H1 (cell line): ENCODE measurements at regions not wholly inside any gene's neighbourhood (a gene's known extent, or its start where the extent isn't known, plus 50 kb on each side); places are given as distances from the start of the nearest gene placed in this dataset.

Source experiments
- CTCF ChIA-PET: fragments of 300-600 bp; sonication (Branson Sonifier 250); formaldehyde crosslinking; loops from one replicate; lab custom pipeline; 2021; ENCODE audit not compliant: partially characterized antibody; lab: Charles Lee
- POLR2A ChIA-PET: fragments of 300-600 bp; sonication (Branson Sonifier 250); formaldehyde crosslinking; loops from one replicate; lab custom pipeline; 2021; ENCODE audit warnings: inconsistent platforms; ENCODE audit not compliant: partially characterized antibody; lab: Charles Lee
- DNase-seq, 2 experiments: peaks; one replicate each; pipeline versions ENCODE4 v3.0.0 to v3.0.0-alpha.2; 2010 to 2022; ENCODE audit warnings: low spot score in 2 of 2, low read depth in 1 of 2, mixed read lengths in 1 of 2
- FAIRE-seq: peaks from 2 replicates; lab custom pipeline; 2011; peaks lifted over from hg19 to GRCh38; lab: Jason Lieb, UNC
- H2AFZ ChIP-seq: 2 replicates; pipeline ENCODE4 v1.8.1; 2012; ENCODE audit warnings: low read length, inconsistent platforms
- H2AK5ac ChIP-seq: 2 replicates; pipeline ENCODE4 v1.6.1; 2013; ENCODE audit warnings: low read depth, low read length
- H2BK120ac ChIP-seq: replicated peaks from 2 replicates; pipeline ENCODE3; 2013; ENCODE audit warnings: low read depth, low read length, inconsistent platforms
- H2BK12ac ChIP-seq: 2 replicates; pipeline ENCODE4 v1.6.1; 2013; ENCODE audit warnings: low read depth, low read length
- H2BK15ac ChIP-seq: 2 replicates; pipeline ENCODE4 v1.6.1; 2013; ENCODE audit warnings: low read length
- H2BK20ac ChIP-seq: 2 replicates; pipeline ENCODE4 v1.6.1; 2013; ENCODE audit warnings: low read length
- H2BK5ac ChIP-seq: 2 replicates; pipeline ENCODE4 v1.6.1; 2013; ENCODE audit warnings: low read depth, low read length
- H3K14ac ChIP-seq: 2 replicates; pipeline ENCODE4 v1.6.1; 2013; ENCODE audit warnings: inconsistent platforms; ENCODE audit not compliant: insufficient read length
- H3K18ac ChIP-seq: 2 replicates; pipeline ENCODE4 v1.6.1; 2013; ENCODE audit warnings: low read length; ENCODE audit errors: extremely low read depth
- H3K23ac ChIP-seq: 2 replicates; pipeline ENCODE4 v1.6.1; 2013; ENCODE audit warnings: inconsistent platforms; ENCODE audit not compliant: insufficient read length
- H3K23me2 ChIP-seq: 2 replicates; pipeline ENCODE4 v1.6.1; 2013; ENCODE audit warnings: low read depth, low read length
- H3K27ac ChIP-seq: 2 replicates; pipeline ENCODE4 v1.6.1; 2011; ENCODE audit warnings: low read depth, low read length, inconsistent platforms
- H3K27me3 ChIP-seq, 4 experiments: replicated peaks in 1 of 4; 1 replicate in 1 of 4; 2 replicates in 3 of 4; pipeline versions ENCODE4 v1.6.1 to v1.8.1; 2011 to 2013; ENCODE audit warnings: low read length in 3 of 4, mild to moderate bottlenecking in 3 of 4, inconsistent platforms in 2 of 4, mixed read lengths in 2 of 4, moderate library complexity in 1 of 4; ENCODE audit not compliant: control insufficient read depth in 3 of 4, insufficient read depth in 3 of 4; ENCODE audit errors: extremely low read depth in 1 of 4
- H3K36me3 ChIP-seq, 4 experiments: 2 replicates each; pipeline versions ENCODE4 v1.6.1 to v1.8.1; 2011 to 2013; ENCODE audit warnings: mild to moderate bottlenecking in 4 of 4, low read length in 3 of 4, moderate library complexity in 2 of 4, control low read depth in 1 of 4, inconsistent platforms in 1 of 4; ENCODE audit not compliant: insufficient read depth in 4 of 4, control insufficient read depth in 2 of 4
- H3K4ac ChIP-seq: replicated peaks from 2 replicates; pipeline ENCODE3; 2013; ENCODE audit warnings: low read length, low read depth, mixed read lengths, inconsistent platforms; ENCODE audit not compliant: insufficient read length
- H3K4me1 ChIP-seq, 4 experiments: replicated peaks in 1 of 4; 1 replicate in 1 of 4; 2 replicates in 3 of 4; pipeline versions ENCODE4 v1.6.1 to v1.8.1; 2011 to 2013; ENCODE audit warnings: low read length in 3 of 4, inconsistent platforms in 2 of 4, mixed read lengths in 1 of 4; ENCODE audit not compliant: insufficient read depth in 4 of 4, control insufficient read depth in 3 of 4
- H3K4me2 ChIP-seq, 2 experiments: 2 replicates each; pipeline versions ENCODE4 v1.6.1 to v1.8.1; 2011 to 2013; ENCODE audit warnings: low read depth in 2 of 2, low read length in 2 of 2, control low read depth in 1 of 2, inconsistent platforms in 1 of 2, mild to moderate bottlenecking in 1 of 2; ENCODE audit not compliant: insufficient read depth in 1 of 2
- H3K4me3 ChIP-seq, 4 experiments: fragments of 200-600, 300-600 bp in 1 of 4; sonication (generic), shearing (Covaris generic), sonication (Bioruptor Twin) in 1 of 4; 2 replicates each; pipeline versions ENCODE4 v1.5.1 to v1.8.1; 2011 to 2016; ENCODE audit warnings: low read length in 4 of 4, low read depth in 3 of 4, control low read depth in 2 of 4, inconsistent platforms in 2 of 4, mild to moderate bottlenecking in 2 of 4, mixed read lengths in 1 of 4, moderate library complexity in 1 of 4; ENCODE audit not compliant: insufficient read depth in 2 of 4; ENCODE audit errors: extremely low read depth in 1 of 4
- H3K56ac ChIP-seq: replicated peaks from 2 replicates; pipeline ENCODE3; 2013; ENCODE audit warnings: low read depth, mild to moderate bottlenecking, mixed read lengths, low read length, inconsistent platforms; ENCODE audit not compliant: insufficient read length
- H3K79me1 ChIP-seq: 2 replicates; pipeline ENCODE4 v1.6.1; 2013; ENCODE audit warnings: low read depth, low read length, control low read depth
- H3K79me2 ChIP-seq, 2 experiments: 2 replicates each; pipeline versions ENCODE4 v1.6.1 to v1.8.1; 2012 to 2013; ENCODE audit warnings: low read length in 2 of 2, mild to moderate bottlenecking in 2 of 2, inconsistent platforms in 1 of 2; ENCODE audit not compliant: insufficient read depth in 2 of 2, control insufficient read depth in 1 of 2
- H3K9ac ChIP-seq, 4 experiments: replicated peaks in 1 of 4; 1 replicate in 1 of 4; 2 replicates in 3 of 4; pipeline versions ENCODE4 v1.6.1 to v1.8.1; 2011 to 2013; ENCODE audit warnings: low read depth in 3 of 4, low read length in 3 of 4, control low read depth in 2 of 4, mild to moderate bottlenecking in 2 of 4, moderate library complexity in 2 of 4, inconsistent platforms in 1 of 4; ENCODE audit errors: extremely low read depth in 1 of 4
- H3K9me3 ChIP-seq, 2 experiments: 2 replicates each; pipeline versions ENCODE4 v1.6.1 to v1.8.1; 2012 to 2013; ENCODE audit warnings: mild to moderate bottlenecking in 2 of 2, moderate library complexity in 2 of 2, control low read depth in 1 of 2, inconsistent platforms in 1 of 2, low read depth in 1 of 2, low read length in 1 of 2, mixed read lengths in 1 of 2; ENCODE audit not compliant: insufficient read depth in 2 of 2
- H4K20me1 ChIP-seq, 2 experiments: replicated peaks in 1 of 2; 2 replicates each; pipeline versions ENCODE3 to v1.8.1; 2011 to 2013; ENCODE audit warnings: inconsistent platforms in 2 of 2, low read length in 2 of 2, mild to moderate bottlenecking in 1 of 2; ENCODE audit not compliant: insufficient read depth in 2 of 2, control insufficient read depth in 1 of 2
- H4K5ac ChIP-seq: 2 replicates; pipeline ENCODE4 v1.6.1; 2013; ENCODE audit warnings: low read length, low read depth, mixed read lengths, inconsistent platforms; ENCODE audit not compliant: insufficient read length
- H4K8ac ChIP-seq: 2 replicates; pipeline ENCODE4 v1.8.0; 2013; ENCODE audit warnings: mild to moderate bottlenecking, moderate library complexity, low read length, inconsistent platforms; ENCODE audit not compliant: insufficient read depth; ENCODE audit errors: extremely low read depth
- H4K91ac ChIP-seq: replicated peaks from 2 replicates; pipeline ENCODE3; 2013; ENCODE audit warnings: low read length, mixed read lengths, inconsistent platforms; ENCODE audit not compliant: insufficient read length
- GABPA ChIP-seq: IDR thresholded peaks from 2 replicates; pipeline ENCODE4 v1.6.1; 2011; ENCODE audit warnings: mild to moderate bottlenecking, low read length, moderate library complexity, borderline replicate concordance; ENCODE audit not compliant: insufficient read depth
- JUN ChIP-seq: IDR thresholded peaks from 2 replicates; pipeline ENCODE4 v1.6.1; 2011; ENCODE audit warnings: low read depth, mild to moderate bottlenecking, improper control_type of control experiment, low read length
- MAFK ChIP-seq: IDR thresholded peaks from 2 replicates; pipeline ENCODE4 v1.6.1; 2012; ENCODE audit warnings: low read depth, mild to moderate bottlenecking, improper control_type of control experiment, low read length
- NANOG ChIP-seq: IDR thresholded peaks from 2 replicates; pipeline ENCODE4 v1.6.1; 2011; ENCODE audit warnings: low read length, low read depth, mild to moderate bottlenecking, inconsistent platforms; ENCODE audit not compliant: insufficient read depth, poor library complexity, severe bottlenecking
- POLR2A ChIP-seq, 2 experiments: IDR thresholded peaks; 1 replicate in 1 of 2; 2 replicates in 1 of 2; pipeline ENCODE4 v1.6.1; 2011; ENCODE audit warnings: low read depth in 2 of 2, low read length in 2 of 2, mild to moderate bottlenecking in 2 of 2; ENCODE audit errors: control extremely low read depth in 1 of 2
- RNF2 ChIP-seq: fragments of 200-900, 300-1000 bp; sonication (generic); IDR thresholded peaks from 2 replicates; pipeline ENCODE4 v1.7.1; 2016; ENCODE audit warnings: borderline replicate concordance, low read depth, mild to moderate bottlenecking, antibody characterized with exemption, low read length; ENCODE audit not compliant: poor library complexity, severe bottlenecking; ENCODE audit errors: missing control alignments
- RXRA ChIP-seq: IDR thresholded peaks from 2 replicates; pipeline ENCODE4 v1.6.1; 2011; ENCODE audit warnings: low read depth, mild to moderate bottlenecking, low read length, moderate library complexity; ENCODE audit not compliant: insufficient read depth
- SP4 ChIP-seq: IDR thresholded peaks from 2 replicates; pipeline ENCODE4 v1.6.1; 2012; ENCODE audit warnings: low read length, inconsistent platforms
- SRF ChIP-seq: IDR thresholded peaks from 2 replicates; pipeline ENCODE4 v1.6.1; 2011; ENCODE audit warnings: mild to moderate bottlenecking, low read depth, low read length, moderate library complexity
- TAF1 ChIP-seq: IDR thresholded peaks from 2 replicates; pipeline ENCODE4 v1.6.1; 2011; ENCODE audit warnings: mild to moderate bottlenecking, low read depth, low read length
- TAF7 ChIP-seq: optimal IDR thresholded peaks from 2 replicates; pipeline ENCODE3; 2011; ENCODE audit warnings: low read depth, mild to moderate bottlenecking, inconsistent platforms, low read length, moderate library complexity, borderline replicate concordance
- TCF12 ChIP-seq: IDR thresholded peaks from 2 replicates; pipeline ENCODE4 v1.6.1; 2011; ENCODE audit warnings: low read depth, mild to moderate bottlenecking, low read length
- YY1 ChIP-seq: IDR thresholded peaks from 2 replicates; pipeline ENCODE4 v1.6.1; 2011; ENCODE audit warnings: low read depth, mild to moderate bottlenecking, low read length

DNA sequence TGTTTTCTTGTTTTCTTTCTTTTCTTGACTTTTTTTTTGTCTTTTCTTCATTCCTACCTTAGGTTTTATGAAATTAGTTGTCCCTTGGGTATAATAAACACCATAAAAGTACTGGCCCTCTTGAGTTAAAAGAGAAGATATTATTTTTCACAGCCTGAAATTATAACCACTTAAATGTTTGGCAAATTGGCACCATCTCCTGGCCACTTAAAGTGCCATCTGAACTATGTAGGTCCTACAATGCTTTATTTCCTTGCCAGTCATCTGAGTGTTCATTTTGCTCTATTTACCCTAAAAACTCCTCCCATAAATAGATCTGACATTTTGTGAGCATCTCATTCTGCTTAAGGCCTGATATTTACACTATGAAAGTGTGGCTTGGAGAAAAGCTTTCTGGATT, 98.9 kb upstream of the PRKCQ start:
- Histone ChIP-seq H2AFZ (no peak overlapping the region), H3K4me1 (no peaks in the 10 kb centered on the region; a peak in 1 of 7 replicates), H3K9me3 (no peaks in the 10 kb centered on the region), H3K14ac (no peak overlapping the region), H2BK20ac (no peak overlapping the region), H3K36me3 (no peaks in the 10 kb centered on the region), H3K23me2 (no peaks in the 10 kb centered on the region), H3K79me2 (no peaks in the 10 kb centered on the region), H2BK5ac (no peak overlapping the region), H4K8ac (no peak overlapping the region), H3K9ac (no peak overlapping the region), H3K4me3 (no peak overlapping the region), H2BK15ac (no peak overlapping the region), H3K23ac (no peak overlapping the region), H3K4me2 (no peak overlapping the region), H4K5ac (no peak overlapping the region), H4K91ac (no peak overlapping the region), H3K18ac (no peak overlapping the region), H3K27me3 (no peaks in the 10 kb centered on the region), H3K4ac (no peak overlapping the region), H3K27ac (no peak overlapping the region), H2BK12ac (no peak overlapping the region), H3K56ac (no peak overlapping the region), H4K20me1 (no peaks in the 10 kb centered on the region), H2AK5ac (no peak overlapping the region), H2BK120ac (no peak overlapping the region), H3K79me1 (no peaks in the 10 kb centered on the region)
- TF ChIP-seq POLR2A (IDR thresholded peaks at IDR 0.05; ENCODE audit: control extremely low read depth in 1 of 2, low read depth in 2 of 2, low read length in 2 of 2) (no peak), MAFK (no peak), JUN (no peak), SP4 (no peak), RNF2 (no peak), NANOG (no peak), TCF12 (no peak), YY1 (no peak), GABPA (no peak), RXRA (no peak), TAF7 (no peak), TAF1 (no peak), SRF (no peak)
- POLR2A ChIA-PET, result interaction anchor here (0.8 kb wide), 1 partner anchor 15 kb away, joined by 3 read pairs; no protein-coding TSS in a partner anchor
- CTCF ChIA-PET, result interaction anchor here (0.6 to 3.6 kb wide), 24 partner anchors 9 to 1586 kb away, joined by 3 to 20 read pairs (median 3); no protein-coding TSS in a partner anchor
- FAIRE-seq (no peak), DNase-seq (no peak)
